ENCODE measurements at regions not wholly inside any gene's neighbourhood (a gene's known extent, or its start where the extent isn't known, plus 50 kb on each side); places are given as distances from the start of the nearest gene placed in this dataset.
"Not testable (repeated sequence)": the region's sequence is repeated elsewhere in the genome, so short reads cannot be mapped to it uniquely, and the experiment has no call there.

- no peak for DNase-seq (ENCODE audit: low read depth in 4 of 4, low spot score in 2 of 4)
Measured at GRCh38 chr17:54324813-54325212, 502.1 kb downstream of the KIF2B start.

- DNase-seq (ENCODE audit: low read depth in 4 of 4, low spot score in 2 of 4), result no peak
Measured at GRCh38 chr17:54339731-54340130, 517.0 kb downstream of the KIF2B start.

DNA sequence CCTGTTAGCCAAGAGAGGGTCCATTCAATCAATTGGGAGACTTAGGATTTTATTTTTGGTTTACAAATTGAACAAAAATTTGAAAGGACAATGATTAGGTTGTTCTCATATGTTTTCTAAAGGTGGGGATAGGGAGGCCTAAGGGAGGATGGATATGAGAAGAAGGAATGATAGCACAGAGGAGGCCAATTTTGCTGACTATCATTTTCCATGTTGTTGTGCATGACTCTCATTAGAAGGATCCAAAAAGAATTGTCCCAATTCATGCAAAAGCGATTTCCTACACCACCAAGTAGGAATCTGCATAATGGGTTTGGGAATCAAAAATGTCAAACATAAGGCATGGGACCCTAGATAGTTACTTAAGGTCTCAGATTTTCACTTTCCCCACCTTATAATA lies 524.8 kb downstream of the KIF2B start:
- no peak for DNase-seq (ENCODE audit: low read depth in 4 of 4, low spot score in 2 of 4)

DNA sequence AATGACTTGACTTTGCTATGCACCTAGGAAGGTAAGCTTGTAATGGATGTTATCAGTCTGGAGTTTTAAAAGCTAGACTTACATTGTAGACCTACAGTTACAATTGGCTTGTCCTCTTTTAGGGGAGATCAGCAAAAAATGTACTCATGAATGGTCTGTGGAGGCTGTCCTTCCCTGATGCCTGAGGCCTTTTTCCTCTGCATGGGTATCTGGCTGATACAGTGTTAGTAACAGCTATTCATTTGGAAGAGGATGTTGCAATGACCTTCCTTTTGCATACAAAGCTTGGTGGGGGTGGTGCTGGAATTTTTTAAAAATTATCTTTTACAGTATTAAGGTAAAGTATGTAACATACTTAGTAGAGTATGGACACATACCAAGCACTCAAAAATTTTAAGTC lies 525.5 kb downstream of the KIF2B start:
- DNase-seq (ENCODE audit: low read depth in 4 of 4, low spot score in 2 of 4), result no peak

DNA sequence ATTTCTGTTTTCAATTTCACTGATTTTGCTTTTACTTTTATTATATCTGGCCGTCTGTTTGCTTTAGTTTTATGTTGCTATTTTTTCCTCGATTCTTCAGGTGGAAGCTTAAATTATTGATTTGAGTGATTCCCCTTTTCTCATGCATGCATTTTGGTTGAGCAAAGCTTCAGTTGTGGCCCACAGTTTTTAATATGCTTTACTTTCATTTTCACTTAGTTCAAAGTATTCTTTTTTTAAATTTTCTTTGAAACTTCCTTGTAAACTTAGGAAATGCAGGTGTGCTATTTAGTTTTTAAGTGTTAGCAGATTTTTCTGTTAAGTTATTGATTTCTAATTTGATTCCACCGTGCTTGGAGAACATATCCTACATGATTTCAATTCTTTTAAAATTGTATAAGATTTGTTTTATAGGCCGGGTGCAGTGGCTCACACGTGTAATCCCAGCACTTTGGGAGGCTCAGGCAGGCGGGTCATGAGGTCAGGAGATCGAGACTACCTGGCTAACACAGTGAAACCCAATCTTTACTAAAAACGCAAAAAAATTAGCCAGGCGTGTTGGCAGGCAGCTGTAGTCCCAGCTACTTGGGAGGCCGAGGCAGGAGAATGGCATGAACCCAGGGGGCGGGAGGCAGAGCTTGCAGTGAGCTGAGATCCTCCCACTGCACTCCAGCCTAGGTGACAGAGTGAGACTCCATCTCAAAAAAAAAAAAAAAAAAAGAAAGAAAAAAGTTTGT lies 531.2 kb downstream of the KIF2B start:
- no peak for DNase-seq (ENCODE audit: low read depth in 4 of 4, low spot score in 2 of 4)

GRCh38 chr17:54361073-54361472 lies 538.3 kb downstream of the KIF2B start:
- DNase-seq (ENCODE audit: low read depth in 4 of 4, low spot score in 2 of 4), result not testable (repeated sequence)

- DNase-seq (ENCODE audit: low read depth in 4 of 4, low spot score in 2 of 4), result no peak
Measured at GRCh38 chr17:54368906-54369305, 531.7 kb upstream of the TOM1L1 start.

- DNase-seq (ENCODE audit: low read depth in 4 of 4, low spot score in 2 of 4), result no peak
Measured at GRCh38 chr17:54372069-54372749, 528.4 kb upstream of the TOM1L1 start.

GRCh38 chr17:54373970-54374369 lies 526.7 kb upstream of the TOM1L1 start:
- DNase-seq (ENCODE audit: low read depth in 4 of 4, low spot score in 2 of 4), result no peak

DNA sequence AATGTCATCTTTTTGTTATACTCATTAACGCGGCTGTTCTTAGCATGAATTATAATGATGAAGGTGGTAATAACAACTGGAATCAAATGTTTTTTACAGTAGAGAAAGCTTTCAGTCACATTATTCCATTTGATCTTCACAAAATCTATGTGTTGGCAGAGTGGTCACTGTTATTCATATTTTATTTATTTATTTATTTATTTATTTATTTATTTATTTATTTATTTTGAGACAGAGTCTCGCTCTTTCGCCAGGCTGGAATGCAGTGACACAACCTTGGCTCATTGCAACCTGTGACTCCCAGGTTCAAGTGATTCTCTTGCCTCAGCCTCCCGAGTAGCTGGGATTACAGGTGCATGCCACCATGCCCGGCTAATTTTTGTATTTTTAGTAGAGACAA lies 524.2 kb upstream of the TOM1L1 start:
- not testable (repeated sequence) for DNase-seq (ENCODE audit: low read depth in 4 of 4, low spot score in 2 of 4)

DNA sequence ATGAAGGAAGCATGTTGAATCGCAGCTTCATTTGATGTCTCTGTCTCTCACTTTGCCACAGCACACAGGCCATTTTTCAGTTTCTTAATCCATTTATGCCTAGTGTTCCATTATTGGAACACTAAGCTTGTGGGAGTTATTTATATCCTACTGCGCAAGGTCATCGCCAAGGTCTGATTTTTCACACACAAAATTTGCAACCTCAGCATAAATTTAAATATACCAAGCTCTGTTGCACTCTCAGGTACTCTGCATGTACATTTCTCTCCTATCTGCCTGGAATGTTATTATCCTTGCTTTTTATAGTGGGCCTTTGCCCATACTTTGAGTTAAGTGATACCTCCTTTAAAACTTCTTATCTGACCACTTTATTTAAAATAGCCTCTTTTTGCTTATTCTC lies 519.2 kb upstream of the TOM1L1 start:
- DNase-seq (ENCODE audit: low read depth in 4 of 4, low spot score in 2 of 4), result no peak

DNA sequence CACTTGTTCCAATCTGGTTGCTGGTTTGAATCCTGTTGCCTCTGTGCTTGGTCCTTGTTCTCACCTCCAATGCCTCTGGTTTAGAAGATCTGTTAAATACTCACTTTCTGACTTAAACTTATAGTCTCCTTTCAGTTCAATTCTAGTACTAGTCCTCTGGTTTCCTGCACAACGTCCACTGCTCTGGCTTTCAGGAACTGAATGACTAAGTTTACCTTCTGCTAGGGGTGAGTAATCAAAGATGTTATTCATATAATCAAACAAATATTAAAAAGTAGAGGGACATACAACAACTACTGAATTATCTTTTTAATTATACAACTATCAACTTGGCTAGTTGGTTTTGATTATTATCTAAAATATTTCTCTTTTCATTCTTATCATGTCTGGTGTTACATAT lies 496.4 kb upstream of the TOM1L1 start:
- DNase-seq (ENCODE audit: low read depth in 4 of 4, low spot score in 2 of 4), result no peak

GRCh38 chr17:54405826-54406225 lies 494.8 kb upstream of the TOM1L1 start:
- no peak for DNase-seq (ENCODE audit: low read depth in 4 of 4, low spot score in 2 of 4)

DNA sequence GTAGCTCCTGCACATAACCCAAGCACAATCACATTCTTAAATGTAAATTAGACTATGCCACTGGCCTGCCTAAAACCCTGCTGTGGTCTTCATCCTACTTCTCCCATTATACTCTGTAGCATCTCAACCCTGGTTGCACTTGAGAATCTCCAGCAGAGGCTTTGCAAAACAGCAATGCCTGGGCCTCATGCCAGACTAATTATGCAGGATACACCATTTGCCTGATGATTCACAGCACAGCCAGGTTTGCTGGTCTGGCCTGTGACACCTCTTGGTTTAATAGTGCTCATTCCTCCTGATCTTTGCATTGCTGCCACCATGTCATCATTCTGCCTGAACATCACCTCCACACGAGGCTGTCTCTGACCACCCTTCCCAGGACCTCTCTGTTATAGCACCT lies 491.9 kb upstream of the TOM1L1 start:
- DNase-seq (ENCODE audit: low read depth in 4 of 4, low spot score in 2 of 4), result no peak

GRCh38 chr17:54418467-54418866 lies 482.2 kb upstream of the TOM1L1 start:
- DNase-seq (ENCODE audit: low read depth in 4 of 4, low spot score in 2 of 4), result no peak

DNA sequence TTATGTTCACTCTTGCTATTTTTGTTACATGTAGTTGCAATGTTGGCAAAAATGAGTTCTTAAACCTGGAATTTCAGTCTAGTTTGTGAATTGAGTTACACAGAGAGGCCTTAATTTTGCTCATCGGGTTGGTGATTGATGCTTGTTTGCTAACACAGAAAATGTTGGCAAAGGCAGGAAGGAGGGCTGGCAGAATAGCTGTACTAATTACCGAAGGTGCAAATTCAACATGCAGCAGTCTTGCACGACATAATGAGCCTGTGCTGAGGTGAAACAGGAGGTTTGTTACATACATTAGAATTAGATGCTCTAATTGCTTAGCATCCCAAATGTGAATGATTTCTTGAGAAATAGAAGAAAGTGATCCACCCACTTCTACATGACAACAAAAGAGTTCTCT lies 475.0 kb upstream of the TOM1L1 start:
- no peak for DNase-seq (ENCODE audit: low read depth in 4 of 4, low spot score in 2 of 4)

DNA sequence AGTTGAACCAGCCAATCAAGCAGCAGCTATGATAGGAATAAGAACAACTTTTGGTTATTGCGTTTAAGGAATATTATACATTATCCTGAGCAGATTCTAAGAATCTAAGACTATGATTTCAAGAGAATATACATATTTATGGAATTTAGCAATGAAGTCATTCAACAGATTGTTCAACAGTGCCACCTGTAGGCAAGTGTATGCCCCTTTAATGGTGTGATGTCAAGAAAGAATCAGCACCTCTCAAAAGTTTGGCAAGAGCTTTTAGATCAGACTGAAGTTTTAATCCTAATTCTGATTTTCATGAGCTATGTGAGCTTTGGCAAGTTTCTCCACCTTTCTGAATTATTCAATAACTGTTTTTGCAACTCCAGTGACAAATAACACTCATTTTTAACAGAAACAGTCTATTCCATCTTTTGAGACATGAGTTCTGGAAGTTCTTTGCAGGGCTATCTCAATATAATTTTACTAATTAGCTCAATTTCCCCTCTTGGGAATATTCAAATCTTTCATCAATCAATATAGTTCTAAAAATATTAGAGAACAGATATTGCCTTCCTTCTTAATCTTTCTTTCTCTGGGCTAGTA lies 474.3 kb upstream of the TOM1L1 start:
- DNase-seq (ENCODE audit: low read depth in 4 of 4, low spot score in 2 of 4), result peak in 1 of 4 donors; percentile 3

DNA sequence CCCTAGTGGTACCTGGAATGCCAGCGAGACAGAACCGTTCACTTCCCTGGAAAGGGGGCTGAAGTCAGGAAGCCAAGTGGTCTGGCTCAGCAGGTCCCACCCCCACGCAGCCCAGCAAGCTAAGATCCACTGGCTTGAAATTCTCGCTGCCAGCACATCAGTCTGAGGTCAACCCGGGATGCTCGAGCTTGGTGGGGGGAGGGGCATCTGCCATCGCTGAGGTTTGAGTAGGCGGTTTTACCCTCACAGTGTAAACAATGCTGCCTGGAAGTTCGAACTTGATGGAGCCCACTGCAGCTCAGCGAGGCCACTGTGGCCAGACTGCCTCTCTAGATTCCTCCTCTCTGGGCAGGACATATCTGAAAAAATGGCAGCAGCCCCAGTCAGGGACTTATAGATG lies 464.7 kb upstream of the TOM1L1 start:
- no peak for DNase-seq (ENCODE audit: low read depth in 4 of 4, low spot score in 2 of 4)

DNA sequence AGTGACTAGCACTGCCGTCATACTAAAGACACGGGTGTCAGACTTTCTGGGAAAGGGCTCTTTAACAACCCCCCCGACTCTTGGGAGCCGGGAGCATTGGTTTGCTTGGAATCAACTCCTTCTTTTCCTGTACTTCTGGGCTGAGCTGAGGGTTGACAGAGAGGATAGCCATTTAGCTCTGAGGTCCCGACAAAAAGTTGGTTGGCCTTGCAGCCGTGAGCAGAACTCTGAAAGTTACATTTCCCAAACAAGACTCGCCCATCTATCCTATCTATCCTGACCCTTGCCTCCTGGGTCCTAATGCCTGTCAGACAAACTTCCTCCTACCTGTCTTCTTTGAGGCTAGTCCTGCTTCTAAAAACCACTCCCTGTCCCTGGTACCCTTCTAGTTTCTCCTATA lies 460.8 kb upstream of the TOM1L1 start:
- no peak for DNase-seq (ENCODE audit: low read depth in 4 of 4, low spot score in 2 of 4)

DNA sequence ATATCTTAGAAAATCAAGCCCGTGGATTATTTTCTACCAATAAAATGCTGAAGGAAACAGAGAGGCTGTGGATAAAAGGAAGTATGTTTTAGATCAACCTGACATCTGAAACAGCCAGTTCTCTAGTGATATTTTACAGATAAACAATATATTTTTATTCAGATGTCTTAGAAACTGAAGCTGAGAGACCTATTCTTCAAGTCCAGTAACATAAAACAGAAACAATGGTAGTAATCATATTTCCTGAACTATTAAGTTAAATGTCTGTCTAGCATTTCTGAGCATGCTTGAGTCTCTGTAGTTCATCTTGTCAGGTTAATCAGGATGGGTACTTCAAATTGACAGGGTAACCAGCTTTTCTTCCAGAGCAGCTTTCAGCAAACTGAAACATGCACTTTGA lies 449.6 kb upstream of the TOM1L1 start:
- no peak for DNase-seq (ENCODE audit: low read depth in 4 of 4, low spot score in 2 of 4)

DNA sequence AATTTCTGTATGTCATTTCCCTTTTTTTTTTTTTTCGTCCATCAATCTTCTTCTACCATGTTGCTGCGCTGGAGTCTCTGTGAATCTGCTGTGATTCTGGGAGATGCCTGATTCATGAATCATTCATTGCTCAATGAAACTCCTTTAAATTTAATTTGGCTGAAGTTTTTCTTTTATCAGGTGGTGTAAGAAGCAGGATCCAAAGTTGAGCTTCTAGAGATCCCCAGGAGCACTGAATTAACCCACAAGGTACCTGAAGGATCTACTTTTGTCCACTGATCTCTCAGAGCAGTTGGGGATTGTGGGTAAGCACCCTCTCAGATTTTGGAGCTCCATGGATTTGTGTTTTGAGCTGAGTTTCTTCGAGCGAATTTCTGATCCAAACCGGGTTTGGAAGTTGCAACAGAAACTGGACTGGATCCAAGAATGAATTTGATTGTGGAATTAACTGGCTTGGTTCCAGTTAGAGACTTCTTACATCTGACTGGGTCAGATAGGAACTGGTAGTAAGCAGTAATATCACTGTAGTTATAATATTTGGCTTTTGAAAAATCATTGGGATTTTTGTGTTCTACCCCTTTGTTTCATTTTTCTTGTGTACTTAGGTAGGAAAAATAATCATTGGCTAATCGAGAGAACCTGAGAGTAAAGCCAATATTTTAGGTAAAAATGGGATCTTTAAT lies 447.8 kb upstream of the TOM1L1 start:
- no peak for DNase-seq (ENCODE audit: low read depth in 4 of 4, low spot score in 2 of 4)

Measured in left renal cortex interstitium (tissue), 4 donors.